Panc1 (cell line): ENCODE measurements at regions not wholly inside any gene's neighbourhood (a gene's known extent, or its start where the extent isn't known, plus 50 kb on each side); places are given as distances from the start of the nearest gene placed in this dataset.

ENCODE experiments used
- ATAC-seq: fragments of 200-7000 bp; cut with Tn5 transposase; 2 replicates; pipeline ENCODE4 v1.9.1; 2020; ENCODE audit warnings: mild to moderate bottlenecking, moderate library complexity
- BruUV-seq: library from RNA; stranded (reverse); fragments of 400-500 nt; replicated peaks from 2 replicates; lab custom pipeline; 2021; lab: Mats Ljungman, UMichigan
- CTCF ChIA-PET: fragments of 300-600 bp; sonication (Branson Sonifier 250); formaldehyde crosslinking; loops from one replicate; lab custom pipeline; 2022; ENCODE audit warnings: antibody characterized with exemption; lab: Charles Lee
- POLR2A ChIA-PET: fragments of 300-600 bp; sonication (Branson Sonifier 250); formaldehyde crosslinking; loops from one replicate; lab custom pipeline; 2022; ENCODE audit warnings: antibody characterized with exemption; lab: Charles Lee
- DNase-seq: peaks from one replicate; pipeline ENCODE4 v3.0.0-alpha.2; 2010; ENCODE audit warnings: low read depth, low spot score
- H3K27ac ChIP-seq: 2 replicates; pipeline ENCODE4 v1.5.1; 2011; ENCODE audit warnings: mild to moderate bottlenecking, low read length, inconsistent platforms
- H3K27me3 ChIP-seq: fragments of 200-500 bp; sonication (Bioruptor generic); 2 replicates; pipeline ENCODE4 v1.6.0; 2014; ENCODE audit warnings: low read length, inconsistent platforms; ENCODE audit not compliant: control insufficient read depth, insufficient read depth
- H3K36me3 ChIP-seq: fragments of 200-500 bp; sonication (Bioruptor generic); 2 replicates; pipeline ENCODE4 v1.5.1; 2014; ENCODE audit warnings: inconsistent platforms, mild to moderate bottlenecking, low read length, moderate library complexity; ENCODE audit not compliant: control insufficient read depth, insufficient read depth
- H3K4me1 ChIP-seq: 2 replicates; pipeline ENCODE4 v1.5.1; 2011; ENCODE audit warnings: inconsistent platforms, mild to moderate bottlenecking, low read length, moderate library complexity; ENCODE audit not compliant: control insufficient read depth, insufficient read depth
- H3K4me3 ChIP-seq, 2 experiments: 2 replicates each; pipeline ENCODE4 v1.5.1; 2011 to 2012; ENCODE audit warnings: low read depth in 2 of 2, low read length in 2 of 2, mild to moderate bottlenecking in 2 of 2, inconsistent platforms in 1 of 2, moderate library complexity in 1 of 2
- H3K9me3 ChIP-seq: fragments of 200-500 bp; sonication (Bioruptor generic); 2 replicates; pipeline ENCODE4 v1.5.1; 2014; ENCODE audit warnings: low read depth, mild to moderate bottlenecking, inconsistent platforms, low read length, moderate library complexity; ENCODE audit not compliant: control insufficient read depth, insufficient read depth
- POLR2AphosphoS5 ChIP-seq: IDR thresholded peaks from 2 replicates; pipeline ENCODE4 v1.6.1; 2012; ENCODE audit warnings: mild to moderate bottlenecking, low read depth, low read length, moderate library complexity
- REST ChIP-seq, 2 experiments: IDR thresholded peaks; 2 replicates each; pipeline ENCODE4 v1.6.1; 2011 to 2012; ENCODE audit warnings: low read depth in 2 of 2, control low read depth in 1 of 2, low read length in 1 of 2, mild to moderate bottlenecking in 1 of 2, moderate library complexity in 1 of 2; ENCODE audit not compliant: insufficient read depth in 1 of 2
- SIN3A ChIP-seq: IDR thresholded peaks from 2 replicates; pipeline ENCODE4 v1.6.1; 2012; ENCODE audit warnings: low read depth, mild to moderate bottlenecking, low read length, moderate library complexity, borderline replicate concordance; ENCODE audit not compliant: insufficient read depth
- TCF7L2 ChIP-seq: IDR thresholded peaks from 2 replicates; pipeline ENCODE4 v1.6.1; 2011; ENCODE audit warnings: mild to moderate bottlenecking, low read depth, low read length, inconsistent platforms
- in situ Hi-C: cut with HindIII; loops from 2 replicates; pipeline ENCODE4 v1.10.0; 2016; ENCODE audit warnings: low sequenced_read_pairs, low pct_unique_long_range_greater_than_20kb
- intact Hi-C: fragments of 100-400 bp; cut with micrococcal nuclease; formaldehyde crosslinking; loops from one replicate; pipeline ENCODE4 v1.10.0; 2022; ENCODE audit not compliant: unreplicated experiment
- TF ChIP-seq, protein P1 (sequence below): fragments of 450-650 bp; IDR thresholded peaks from 2 replicates; pipeline ENCODE4 v1.5.1; 2017; ENCODE audit warnings: mild to moderate bottlenecking

- ChIA-PET POLR2A (no interaction called here), CTCF (no interaction called here)
- TF ChIP-seq TCF7L2 (no peak), POLR2AphosphoS5 (no peak)
- TF ChIP-seq, protein P1, sequence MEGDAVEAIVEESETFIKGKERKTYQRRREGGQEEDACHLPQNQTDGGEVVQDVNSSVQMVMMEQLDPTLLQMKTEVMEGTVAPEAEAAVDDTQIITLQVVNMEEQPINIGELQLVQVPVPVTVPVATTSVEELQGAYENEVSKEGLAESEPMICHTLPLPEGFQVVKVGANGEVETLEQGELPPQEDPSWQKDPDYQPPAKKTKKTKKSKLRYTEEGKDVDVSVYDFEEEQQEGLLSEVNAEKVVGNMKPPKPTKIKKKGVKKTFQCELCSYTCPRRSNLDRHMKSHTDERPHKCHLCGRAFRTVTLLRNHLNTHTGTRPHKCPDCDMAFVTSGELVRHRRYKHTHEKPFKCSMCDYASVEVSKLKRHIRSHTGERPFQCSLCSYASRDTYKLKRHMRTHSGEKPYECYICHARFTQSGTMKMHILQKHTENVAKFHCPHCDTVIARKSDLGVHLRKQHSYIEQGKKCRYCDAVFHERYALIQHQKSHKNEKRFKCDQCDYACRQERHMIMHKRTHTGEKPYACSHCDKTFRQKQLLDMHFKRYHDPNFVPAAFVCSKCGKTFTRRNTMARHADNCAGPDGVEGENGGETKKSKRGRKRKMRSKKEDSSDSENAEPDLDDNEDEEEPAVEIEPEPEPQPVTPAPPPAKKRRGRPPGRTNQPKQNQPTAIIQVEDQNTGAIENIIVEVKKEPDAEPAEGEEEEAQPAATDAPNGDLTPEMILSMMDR: no peak
- no TSS peak for BruUV-seq
- in situ Hi-C loops: no loop called here
- no peak overlapping the region for H3K27ac ChIP-seq
- ATAC-seq (no peak), DNase-seq (no peak)
- no peaks in the 10 kb centered on the region for H3K27me3 ChIP-seq
- intact Hi-C loops: no loop called here
- H3K4me3 ChIP-seq: no peak overlapping the region
- no peaks in the 10 kb centered on the region; the same call in 1 of the 2 replicates for H3K9me3 ChIP-seq
- no peaks in the 10 kb centered on the region for H3K36me3 ChIP-seq
- no peaks in the 10 kb centered on the region for H3K4me1 ChIP-seq
These were observed 200.7 kb upstream of the SLC38A2 start for GRCh38 chr12:46573347-46573658.

- in situ Hi-C loops (no loop called here), intact Hi-C loops (no loop called here)
- no peak overlapping the region for H3K27ac ChIP-seq
- DNase-seq (no peak), ATAC-seq (no peak)
- ChIA-PET POLR2A (no interaction called here), CTCF (no interaction called here)
- BruUV-seq: no TSS peak
- no peaks in the 10 kb centered on the region for H3K4me1 ChIP-seq
- H3K36me3 ChIP-seq: no peaks in the 10 kb centered on the region
- no peaks in the 10 kb centered on the region for H3K27me3 ChIP-seq
- TF ChIP-seq TCF7L2: no peak
- TF ChIP-seq, protein P1: no peak
- no peak for TF ChIP-seq POLR2AphosphoS5
- no peak overlapping the region for H3K4me3 ChIP-seq
- H3K9me3 ChIP-seq: peaks cover 4% of the 10 kb centered on the region
These were observed 200.2 kb upstream of the SLC38A2 start for GRCh38 chr12:46572644-46573346.

GRCh38 chr12:46571608-46572007, 199.0 kb upstream of the SLC38A2 start:
- ChIA-PET POLR2A (no interaction called here), CTCF (no interaction called here)
- in situ Hi-C loops (no loop called here), intact Hi-C loops (no loop called here)
- Histone ChIP-seq H3K4me3 (no peak overlapping the region), H3K27me3 (no peaks in the 10 kb centered on the region), H3K9me3 (peaks cover 16% of the 10 kb centered on the region), H3K36me3 (no peaks in the 10 kb centered on the region), H3K4me1 (no peaks in the 10 kb centered on the region), H3K27ac (no peak overlapping the region)
- no peak for ATAC-seq
- DNase-seq: no peak
- TF ChIP-seq POLR2AphosphoS5 (no peak), REST (IDR thresholded peaks at IDR 0.05; ENCODE audit: insufficient read depth in 1 of 2, low read depth in 2 of 2, low read length in 1 of 2) (no peak), TCF7L2 (no peak), SIN3A (no peak)
- TF ChIP-seq, protein P1: no peak
- no TSS peak for BruUV-seq
